Fibroblast of pulmonary artery (primary cell): ENCODE measurements at regions not wholly inside any gene's neighbourhood (a gene's known extent, or its start where the extent isn't known, plus 50 kb on each side); places are given as distances from the start of the nearest gene placed in this dataset.

Experiments
- DNase-seq: peaks from one replicate; pipeline ENCODE4 v3.0.0-alpha.2; 2010; ENCODE audit warnings: low read depth
- H3K4me3 ChIP-seq: replicated peaks from 2 replicates; pipeline ENCODE4 v1.5.1; 2011; ENCODE audit warnings: low read depth, mild to moderate bottlenecking, control low read depth, low read length, moderate library complexity
- CTCF ChIP-seq: IDR thresholded peaks from 2 replicates; pipeline ENCODE4 v1.5.1; 2011; ENCODE audit warnings: mild to moderate bottlenecking, control low read depth, low read length, inconsistent platforms; ENCODE audit errors: missing control alignments

- H3K4me3 ChIP-seq = no peak overlapping the region
- TF ChIP-seq CTCF = no peak
- DNase-seq = no peak
These were observed 200.3 kb upstream of the PPP2R2D start for GRCh38 chr10:131700506-131700905.

- no peak overlapping the region for H3K4me3 ChIP-seq
- no peak for TF ChIP-seq CTCF
- no peak for DNase-seq
These were observed 199.5 kb upstream of the PPP2R2D start for GRCh38 chr10:131701131-131701947.

- no peak for DNase-seq
- TF ChIP-seq CTCF = no peak
These were observed 198.1 kb upstream of the PPP2R2D start for GRCh38 chr10:131702531-131703356.

GRCh38 chr10:131703541-131703940, 197.3 kb upstream of the PPP2R2D start:
- H3K4me3 ChIP-seq = no peak overlapping the region
- no peak for TF ChIP-seq CTCF
- no peak for DNase-seq

More at GRCh38 chr10:131702531-131703356, 198.1 kb upstream of the PPP2R2D start:
- no peak overlapping the region for H3K4me3 ChIP-seq

- no peak overlapping the region for H3K4me3 ChIP-seq
- no peak for TF ChIP-seq CTCF
- no peak for DNase-seq
These were observed 196.9 kb upstream of the PPP2R2D start for GRCh38 chr10:131703941-131704340.

GRCh38 chr10:131706476-131706875, 194.3 kb upstream of the PPP2R2D start:
- no peak for DNase-seq
- H3K4me3 ChIP-seq = no peak overlapping the region
- TF ChIP-seq CTCF = no peak
